ENCODE measurements at regions not wholly inside any gene's neighbourhood (a gene's known extent, or its start where the extent isn't known, plus 50 kb on each side); places are given as distances from the start of the nearest gene placed in this dataset.

DNA sequence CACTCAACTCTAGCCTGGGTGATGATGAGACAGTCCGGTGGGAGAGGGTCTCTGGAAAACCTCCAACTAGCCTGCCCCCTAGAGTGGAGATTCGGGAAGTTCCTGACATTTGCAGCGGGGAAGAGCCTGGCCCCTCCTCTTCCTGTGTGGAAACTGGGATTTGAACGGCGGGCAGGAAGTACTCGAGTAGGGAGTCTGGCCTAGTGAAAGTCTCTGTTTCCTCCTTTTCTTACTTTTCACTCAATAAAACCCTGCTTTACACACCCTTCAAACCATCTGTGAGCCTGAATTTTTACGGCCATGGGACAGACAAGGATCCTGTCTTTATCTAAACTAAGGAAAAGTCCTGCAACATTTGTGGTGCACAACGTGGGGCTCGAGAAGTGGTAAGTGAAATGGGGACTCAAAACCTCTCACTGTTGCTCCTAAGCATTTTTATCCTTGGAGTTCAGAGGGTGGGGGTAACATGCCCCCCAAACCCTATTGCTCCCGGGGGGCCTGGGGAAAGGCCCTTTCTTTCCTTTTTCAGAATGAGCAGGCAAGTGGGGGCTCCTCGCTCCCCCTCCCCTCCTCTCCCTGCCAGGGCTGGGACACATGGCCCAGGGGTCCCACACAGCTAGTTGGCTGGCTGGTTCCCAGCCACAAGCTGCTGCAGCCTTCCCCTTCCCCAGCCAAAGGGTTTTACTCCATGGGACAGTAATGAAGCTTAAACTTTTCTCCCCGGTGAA lies 224.7 kb upstream of the GBE1 start:
- Histone ChIP-seq H4K20me1 (ENCODE audit: insufficient read depth, low read length) (no peaks in the 10 kb centered on the region), H3K4me2 (replicated peaks; ENCODE audit: extremely low read depth, low read length, poor library complexity, severe bottlenecking) (no peak overlapping the region), H2AFZ (ENCODE audit: insufficient read depth, low read depth, low read length, poor library complexity, severe bottlenecking) (no peak overlapping the region), H3K79me2 (ENCODE audit: insufficient read depth, low read length) (no peaks in the 10 kb centered on the region), H3K9ac (ENCODE audit: insufficient read depth, low read length, poor library complexity, severe bottlenecking) (no peak overlapping the region), H3K27me3 (ENCODE audit: control insufficient read depth in 2 of 2, insufficient read depth in 2 of 2, low read length in 2 of 2) (no peaks in the 10 kb centered on the region), H3K4me1 (ENCODE audit: control insufficient read depth in 1 of 2, insufficient read depth in 2 of 2, low read length in 2 of 2) (no peaks in the 10 kb centered on the region), H3K9me3 (replicated peaks in 1 of 2; ENCODE audit: control insufficient read depth in 1 of 2, insufficient read depth in 1 of 2, low read length in 2 of 2) (peaks cover 0 to 19% of the 10 kb centered on the region in 2 donors), H3K27ac (ENCODE audit: low read depth in 1 of 2, low read length in 2 of 2) (no peak overlapping the region), H3K36me3 (replicated peaks in 1 of 2; ENCODE audit: control insufficient read depth in 1 of 2, insufficient read depth in 2 of 2, low read length in 2 of 2) (no peaks in the 10 kb centered on the region), H3K4me3 (replicated peaks in 1 of 3; ENCODE audit: low read depth in 2 of 3, low read length in 3 of 3) (no peak overlapping the region)
- WGBS (ENCODE audit: insufficient coverage) = 100% methylated on average over 3 of the region's 12 CpGs
- H3K4me1 Mint-ChIP-seq = no peaks in the 10 kb centered on the region
- peaks cover 2 to 20% (median 7%) of the 10 kb centered on the region in 7 donors for H3K9me3 Mint-ChIP-seq
- no peak for TF ChIP-seq CTCF (IDR thresholded peaks at IDR 0.05)
- no peak overlapping the region for H3K4me3 Mint-ChIP-seq
- H3K27me3 Mint-ChIP-seq (ENCODE audit: low read depth in 3 of 3) = no peaks in the 10 kb centered on the region
- no peak overlapping the region for H3K27ac Mint-ChIP-seq
- intact Hi-C loops (cut with micrococcal nuclease) = no loop called here
- DNase-seq = no peak
- H3K36me3 Mint-ChIP-seq = no peaks in the 10 kb centered on the region

DNA sequence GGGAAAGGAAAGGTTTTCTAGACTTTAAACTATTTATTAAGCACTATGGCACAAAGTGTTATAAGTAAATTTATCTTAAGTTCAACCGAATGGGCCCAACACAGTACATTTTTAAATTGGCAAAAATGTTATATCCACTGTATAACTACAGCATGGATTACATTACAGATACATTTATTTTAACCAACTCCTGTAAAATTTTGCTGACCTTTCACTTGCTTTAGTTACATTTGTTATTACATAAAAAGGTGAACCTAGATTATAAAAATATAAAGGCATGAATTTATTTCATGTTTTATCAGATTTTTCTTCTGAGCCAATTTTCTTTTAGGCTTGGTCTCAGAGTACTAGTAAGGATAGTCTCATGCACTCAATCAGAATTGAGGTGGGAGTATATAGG lies 221.9 kb upstream of the GBE1 start:
- H3K4me3 ChIP-seq (replicated peaks in 1 of 3; ENCODE audit: low read depth in 2 of 3, low read length in 3 of 3) = no peak overlapping the region
- DNase-seq = no peak
- H3K36me3 ChIP-seq (replicated peaks in 1 of 2; ENCODE audit: control insufficient read depth in 1 of 2, insufficient read depth in 2 of 2, low read length in 2 of 2) = no peaks in the 10 kb centered on the region
- intact Hi-C loops (cut with micrococcal nuclease) = no loop called here
- no peaks in the 10 kb centered on the region for H3K27me3 ChIP-seq (ENCODE audit: control insufficient read depth in 2 of 2, insufficient read depth in 2 of 2, low read length in 2 of 2)
- no peak overlapping the region for H2AFZ ChIP-seq (ENCODE audit: insufficient read depth, low read depth, low read length, poor library complexity, severe bottlenecking)
- H3K4me1 Mint-ChIP-seq = no peaks in the 10 kb centered on the region
- H3K9ac ChIP-seq (ENCODE audit: insufficient read depth, low read length, poor library complexity, severe bottlenecking) = no peak overlapping the region
- no peak for TF ChIP-seq CTCF (IDR thresholded peaks at IDR 0.05)
- H3K27ac ChIP-seq (ENCODE audit: low read depth in 1 of 2, low read length in 2 of 2) = no peak overlapping the region
- H3K79me2 ChIP-seq (ENCODE audit: insufficient read depth, low read length) = no peaks in the 10 kb centered on the region
- no peaks in the 10 kb centered on the region for H3K4me1 ChIP-seq (ENCODE audit: control insufficient read depth in 1 of 2, insufficient read depth in 2 of 2, low read length in 2 of 2)
- no peaks in the 10 kb centered on the region for H4K20me1 ChIP-seq (ENCODE audit: insufficient read depth, low read length)
- H3K36me3 Mint-ChIP-seq = no peaks in the 10 kb centered on the region
- no peak overlapping the region for H3K4me2 ChIP-seq (replicated peaks; ENCODE audit: extremely low read depth, low read length, poor library complexity, severe bottlenecking)
- no CpG with 5 or more reads among the region's 1 CpG for WGBS (ENCODE audit: insufficient coverage)
- H3K9me3 ChIP-seq (replicated peaks in 1 of 2; ENCODE audit: control insufficient read depth in 1 of 2, insufficient read depth in 1 of 2, low read length in 2 of 2) = peaks cover 0 to 15% of the 10 kb centered on the region in 2 donors
- H3K9me3 Mint-ChIP-seq = peaks cover 2 to 17% (median 7%) of the 10 kb centered on the region in 7 donors
- H3K27ac Mint-ChIP-seq = no peak overlapping the region
- no peaks in the 10 kb centered on the region for H3K27me3 Mint-ChIP-seq (ENCODE audit: low read depth in 3 of 3)
- H3K4me3 Mint-ChIP-seq = no peak overlapping the region

All from CD14-positive monocyte (primary cell).